Hepatocyte (in vitro differentiated cells): ENCODE measurements at regions not wholly inside any gene's neighbourhood (a gene's known extent, or its start where the extent isn't known, plus 50 kb on each side); places are given as distances from the start of the nearest gene placed in this dataset.

Experiments
- DNase-seq: peaks from one replicate; pipeline ENCODE4 v3.0.0-alpha.2; 2016; ENCODE audit warnings: low spot score
- H2AFZ ChIP-seq: fragments of 200-600 bp; sonication (generic); 2 replicates; pipeline ENCODE4 v1.6.0; 2016; ENCODE audit warnings: antibody characterized with exemption, mild to moderate bottlenecking
- H3K27ac ChIP-seq: fragments of 200-600 bp; sonication (generic); 2 replicates; pipeline ENCODE4 v1.5.1; 2016; ENCODE audit warnings: mild to moderate bottlenecking
- H3K27me3 ChIP-seq: fragments of 200-600 bp; sonication (generic); 2 replicates; pipeline ENCODE4 v1.6.1; 2016
- H3K36me3 ChIP-seq: fragments of 200-600 bp; sonication (generic); replicated peaks from 2 replicates; pipeline ENCODE4 v1.5.1; 2016; ENCODE audit warnings: low read depth; ENCODE audit not compliant: insufficient read depth
- H3K4me1 ChIP-seq: fragments of 200-600 bp; sonication (generic); 2 replicates; pipeline ENCODE4 v1.5.1; 2016; ENCODE audit warnings: mild to moderate bottlenecking, moderate library complexity; ENCODE audit not compliant: insufficient read depth
- H3K4me2 ChIP-seq: fragments of 200-600 bp; sonication (generic); 2 replicates; pipeline ENCODE4 v1.6.0; 2016
- H3K4me3 ChIP-seq: fragments of 200-600 bp; sonication (generic); 2 replicates; pipeline ENCODE4 v1.5.1; 2016; ENCODE audit warnings: mild to moderate bottlenecking
- H3K79me2 ChIP-seq: fragments of 200-600 bp; sonication (generic); 2 replicates; pipeline ENCODE4 v1.6.0; 2017; ENCODE audit warnings: mild to moderate bottlenecking
- H3K9me2 ChIP-seq: fragments of 200-600 bp; sonication (generic); replicated peaks from 2 replicates; pipeline ENCODE4 v1.6.0; 2017; ENCODE audit warnings: mild to moderate bottlenecking; ENCODE audit not compliant: insufficient read depth
- H3K9me3 ChIP-seq: fragments of 200-600 bp; sonication (generic); 2 replicates; pipeline ENCODE4 v1.5.1; 2016; ENCODE audit warnings: low read depth, mild to moderate bottlenecking
- H4K20me1 ChIP-seq: fragments of 200-600 bp; sonication (generic); 2 replicates; pipeline ENCODE4 v1.6.0; 2016; ENCODE audit warnings: mild to moderate bottlenecking; ENCODE audit not compliant: insufficient read depth, poor library complexity, severe bottlenecking
- CTCF ChIP-seq: fragments of 200-600 bp; sonication (generic); IDR thresholded peaks from 2 replicates; pipeline ENCODE4 v1.5.1; 2016; ENCODE audit warnings: antibody characterized with exemption, mild to moderate bottlenecking; ENCODE audit not compliant: poor library complexity
- EZH2 ChIP-seq: fragments of 200-600 bp; sonication (generic); IDR thresholded peaks from 2 replicates; pipeline ENCODE4 v1.6.1; 2016; ENCODE audit warnings: antibody characterized with exemption, mild to moderate bottlenecking, borderline replicate concordance
- EZH2phosphoT487 ChIP-seq: fragments of 200-600 bp; sonication (generic); IDR thresholded peaks from one replicate; pipeline ENCODE4 v1.6.1; 2018; ENCODE audit warnings: antibody characterized with exemption, mild to moderate bottlenecking, low read depth, moderate library complexity; ENCODE audit not compliant: unreplicated experiment, severe bottlenecking
- WGBS: methylation state at CpG from one replicate; pipeline ENCODE4 v1.1.6; 2016; ENCODE audit warnings: low lambda C conversion rate; ENCODE audit errors: missing lambda C conversion rate; 5-methylcytosine and 5-hydroxymethylcytosine counted together

GRCh38 chr14:58865514-58866281 lies 227.9 kb downstream of the DACT1 start:
- H3K27ac ChIP-seq: peak overlapping the region; percentile 39
- no peak overlapping the region for H2AFZ ChIP-seq
- H3K4me2 ChIP-seq: peak overlapping the region; percentile 10
- no peaks in the 10 kb centered on the region for H3K27me3 ChIP-seq
- DNase-seq: no peak
- H3K79me2 ChIP-seq: no peaks in the 10 kb centered on the region
- WGBS: 63% methylated on average over 6 of the region's 6 CpGs
- no peak overlapping the region for H3K4me3 ChIP-seq
- TF ChIP-seq EZH2 (no peak), CTCF (no peak), EZH2phosphoT487 (no peak)
- H3K36me3 ChIP-seq: no peaks in the 10 kb centered on the region
- H3K9me2 ChIP-seq: no peaks in the 10 kb centered on the region
- peaks cover 16% of the 10 kb centered on the region for H3K4me1 ChIP-seq
- no peaks in the 10 kb centered on the region for H4K20me1 ChIP-seq
- H3K9me3 ChIP-seq: no peaks in the 10 kb centered on the region

- H3K9me3 ChIP-seq: no peaks in the 10 kb centered on the region
- H3K9me2 ChIP-seq: no peaks in the 10 kb centered on the region
- no peaks in the 10 kb centered on the region for H3K79me2 ChIP-seq
- H3K4me3 ChIP-seq: no peak overlapping the region
- H3K4me1 ChIP-seq: peaks cover 16% of the 10 kb centered on the region
- no peaks in the 10 kb centered on the region for H3K27me3 ChIP-seq
- H3K27ac ChIP-seq: peak overlapping the region; percentile 39
- TF ChIP-seq EZH2phosphoT487 (no peak), CTCF (no peak), EZH2 (no peak)
- H3K36me3 ChIP-seq: no peaks in the 10 kb centered on the region
- no peak overlapping the region for H2AFZ ChIP-seq
- no peaks in the 10 kb centered on the region for H4K20me1 ChIP-seq
- WGBS: 93% methylated on average over 3 of the region's 3 CpGs
- DNase-seq: no peak
- H3K4me2 ChIP-seq: no peak overlapping the region
These were observed 228.6 kb downstream of the DACT1 start for GRCh38 chr14:58866391-58866790.

GRCh38 chr14:58870961-58871360 lies 233.2 kb downstream of the DACT1 start:
- Histone ChIP-seq H3K27ac (no peak overlapping the region), H3K4me1 (no peaks in the 10 kb centered on the region), H3K9me2 (no peaks in the 10 kb centered on the region), H3K4me3 (no peak overlapping the region), H2AFZ (no peak overlapping the region), H3K36me3 (no peaks in the 10 kb centered on the region), H4K20me1 (no peaks in the 10 kb centered on the region), H3K9me3 (no peaks in the 10 kb centered on the region), H3K4me2 (no peak overlapping the region), H3K79me2 (no peaks in the 10 kb centered on the region), H3K27me3 (no peaks in the 10 kb centered on the region)
- 93% methylated on average over 4 of the region's 4 CpGs for WGBS
- no peak for TF ChIP-seq CTCF
- TF ChIP-seq EZH2: no peak
- no peak for TF ChIP-seq EZH2phosphoT487
- DNase-seq: no peak
